GM12878 (cell line): ENCODE measurements at regions not wholly inside any gene's neighbourhood (a gene's known extent, or its start where the extent isn't known, plus 50 kb on each side); places are given as distances from the start of the nearest gene placed in this dataset.

Source experiments
- ATAC-seq: fragments of 200-7000 bp; cut with Tn5 transposase; 3 replicates; pipeline ENCODE4 v1.9.1; 2020; ENCODE audit warnings: mild to moderate bottlenecking, moderate library complexity
- BruUV-seq: library from RNA; stranded (reverse); fragments of 400-500 nt; replicated peaks from 2 replicates; lab custom pipeline; 2021; lab: Mats Ljungman, UMichigan
- CTCF ChIA-PET: fragments of 300-600 bp; sonication (Branson Sonifier 250); formaldehyde crosslinking; extraction: SDS; loops from one replicate; lab custom pipeline; 2021; ENCODE audit warnings: inconsistent platforms; lab: Yijun Ruan, JAX
- POLR2A ChIA-PET: fragments of 350-600 bp; formaldehyde crosslinking; extraction: SDS; loops from one replicate; lab custom pipeline; 2021; ENCODE audit warnings: inconsistent platforms; lab: Charles Lee
- RAD21 ChIA-PET: fragments of 300-600 bp; sonication (Branson Sonifier 250); formaldehyde crosslinking; loops from one replicate; lab custom pipeline; 2023; ENCODE audit warnings: antibody characterized with exemption; ENCODE audit not compliant: unreplicated experiment; lab: Charles Lee
- SMC1A ChIA-PET: fragments of 300-600 bp; sonication (Branson Sonifier 250); formaldehyde crosslinking; loops from one replicate; lab custom pipeline; 2023; ENCODE audit not compliant: unreplicated experiment, uncharacterized antibody; lab: Charles Lee
- DNase-seq: peaks from one replicate; pipeline ENCODE4 v3.0.0-alpha.2; 2011; ENCODE audit warnings: low read depth, low spot score
- FAIRE-seq: peaks from 3 replicates; lab custom pipeline; 2011; peaks lifted over from hg19 to GRCh38; lab: Jason Lieb, UNC
- H2AFZ ChIP-seq: 2 replicates; pipeline ENCODE4 v1.6.0; 2011; ENCODE audit warnings: low read depth, low read length, control low read depth; ENCODE audit not compliant: control insufficient read depth
- H3K27ac ChIP-seq: 2 replicates; pipeline ENCODE4 v1.5.1; 2011; ENCODE audit warnings: control low read depth; ENCODE audit not compliant: control insufficient read depth, insufficient read depth
- H3K27me3 ChIP-seq, 2 experiments: replicated peaks in 1 of 2; 2 replicates each; pipeline versions ENCODE4 v1.6.0 to v1.6.1; 2011; ENCODE audit warnings: low read length in 1 of 2; ENCODE audit not compliant: control insufficient read depth in 2 of 2, insufficient read depth in 2 of 2
- H3K36me3 ChIP-seq, 2 experiments: 2 replicates each; pipeline ENCODE4 v1.5.1; 2011; ENCODE audit warnings: low read length in 1 of 2; ENCODE audit not compliant: control insufficient read depth in 2 of 2, insufficient read depth in 2 of 2
- H3K4me1 ChIP-seq: 2 replicates; pipeline ENCODE4 v1.6.1; 2011; ENCODE audit warnings: mild to moderate bottlenecking, low read length, moderate library complexity, mixed read lengths; ENCODE audit not compliant: control insufficient read depth, insufficient read depth
- H3K4me2 ChIP-seq: 2 replicates; pipeline ENCODE4 v1.6.0; 2011; ENCODE audit warnings: control low read depth; ENCODE audit not compliant: control insufficient read depth, insufficient read depth
- H3K4me3 ChIP-seq: fragments of 200-600 bp; sonication (generic); 2 replicates; pipeline ENCODE4 v1.5.1; 2016
- H3K79me2 ChIP-seq: 2 replicates; pipeline ENCODE4 v1.6.0; 2011; ENCODE audit warnings: low read length; ENCODE audit not compliant: control insufficient read depth, insufficient read depth
- H3K9ac ChIP-seq: 2 replicates; pipeline ENCODE4 v1.8.0; 2011; ENCODE audit warnings: low read length, control low read depth, mixed read lengths; ENCODE audit not compliant: control insufficient read depth, insufficient read depth
- H3K9me3 ChIP-seq: replicated peaks from 3 replicates; pipeline ENCODE4 v1.5.1; 2011; ENCODE audit warnings: mild to moderate bottlenecking, low read length; ENCODE audit not compliant: control insufficient read depth, insufficient read depth
- H4K20me1 ChIP-seq: 2 replicates; pipeline ENCODE4 v1.6.0; 2011; ENCODE audit not compliant: control insufficient read depth, insufficient read depth
- HDGF ChIP-seq: fragments of 450-650 bp; IDR thresholded peaks from 2 replicates; pipeline ENCODE4 v1.6.1; 2016; ENCODE audit warnings: antibody characterized with exemption
- NFYA ChIP-seq: IDR thresholded peaks from 2 replicates; pipeline ENCODE4 v1.6.1; 2011; ENCODE audit warnings: low read depth, mild to moderate bottlenecking, low read length, improper control_type of control experiment, borderline replicate concordance
- RAD21 ChIP-seq: IDR thresholded peaks from 2 replicates; pipeline ENCODE4 v1.6.1; 2011; ENCODE audit warnings: mild to moderate bottlenecking, low read depth, low read length, moderate library complexity; ENCODE audit not compliant: insufficient read depth
- SMC3 ChIP-seq: IDR thresholded peaks from 2 replicates; pipeline ENCODE4 v1.6.1; 2011; ENCODE audit warnings: low read length, improper control_type of control experiment, borderline replicate concordance
- ZNF24 ChIP-seq: fragments of 450-650 bp; IDR thresholded peaks from 2 replicates; pipeline ENCODE4 v1.6.1; 2017; ENCODE audit warnings: antibody characterized with exemption, mild to moderate bottlenecking
- WGBS: methylation state at CpG from one replicate; pipeline ENCODE4 v1.1.6; 2016; ENCODE audit warnings: low lambda C conversion rate; ENCODE audit not compliant: insufficient replicate concordance, insufficient coverage; ENCODE audit errors: missing lambda C conversion rate; 5-methylcytosine and 5-hydroxymethylcytosine counted together
- in situ Hi-C: fragments of 300-500 bp; cut with MboI; formaldehyde crosslinking; loops from 9 replicates; pipeline ENCODE4 v1.14.3; 2018; ENCODE audit warnings: mixed read lengths
- intact Hi-C: fragments of 100-400 bp; cut with micrococcal nuclease; formaldehyde crosslinking; loops from one replicate; pipeline ENCODE4 v1.14.2; 2022; ENCODE audit not compliant: unreplicated experiment
- TF ChIP-seq, protein P1 (sequence below), 3 experiments: IDR thresholded peaks in 2 of 3; conservative IDR thresholded peaks in 1 of 3; 2 replicates each; pipeline ENCODE4 v1.5.1; 2011; ENCODE audit warnings: low read depth in 3 of 3, low read length in 3 of 3, mild to moderate bottlenecking in 3 of 3, control low read depth in 2 of 3, moderate library complexity in 2 of 3, inconsistent platforms in 1 of 3, mixed read lengths in 1 of 3; ENCODE audit not compliant: control insufficient read depth in 2 of 3, insufficient read depth in 1 of 3; ENCODE audit errors: extremely low read depth in 1 of 3

- in situ Hi-C loops = loop anchor here (25.0 kb wide), 2 partner anchors 869 to 1769 kb away; partner anchors contain the start of gene NKX3-2
- Histone ChIP-seq H3K9me3 (no peaks in the 10 kb centered on the region), H2AFZ (no peak overlapping the region), H3K79me2 (no peaks in the 10 kb centered on the region), H3K4me3 (no peak overlapping the region), H3K4me2 (no peak overlapping the region)
- WGBS = 13% methylated on average over 7 of the region's 7 CpGs
- RAD21 ChIA-PET = no interaction called here
- SMC1A ChIA-PET = interaction anchor here (1.0 to 1.7 kb wide), 4 partner anchors 12 to 36 kb away, joined by 3 to 5 read pairs (median 3); no protein-coding TSS in a partner anchor
- POLR2A ChIA-PET = no interaction called here
- no TSS peak for BruUV-seq
- no peak for DNase-seq
- no peak for TF ChIP-seq NFYA
- TF ChIP-seq HDGF = no peak
- TF ChIP-seq, all 136 proteins: peak for 0
- ATAC-seq = no peak
- Histone ChIP-seq H3K4me1 (no peaks in the 10 kb centered on the region), H3K9ac (no peak overlapping the region), H3K36me3 (no peaks in the 10 kb centered on the region), H3K27me3 (no peaks in the 10 kb centered on the region), H4K20me1 (no peaks in the 10 kb centered on the region), H3K27ac (no peak overlapping the region)
- FAIRE-seq = no peak
- CTCF ChIA-PET = interaction anchor here (0.9 to 1.7 kb wide), 4 partner anchors 12 to 1213 kb away, joined by 3 to 7 read pairs (median 4); no protein-coding TSS in a partner anchor
- intact Hi-C loops = no loop called here
Observed at GRCh38 chr4:11768251-11768972, 339.7 kb upstream of the HS3ST1 start.

DNA sequence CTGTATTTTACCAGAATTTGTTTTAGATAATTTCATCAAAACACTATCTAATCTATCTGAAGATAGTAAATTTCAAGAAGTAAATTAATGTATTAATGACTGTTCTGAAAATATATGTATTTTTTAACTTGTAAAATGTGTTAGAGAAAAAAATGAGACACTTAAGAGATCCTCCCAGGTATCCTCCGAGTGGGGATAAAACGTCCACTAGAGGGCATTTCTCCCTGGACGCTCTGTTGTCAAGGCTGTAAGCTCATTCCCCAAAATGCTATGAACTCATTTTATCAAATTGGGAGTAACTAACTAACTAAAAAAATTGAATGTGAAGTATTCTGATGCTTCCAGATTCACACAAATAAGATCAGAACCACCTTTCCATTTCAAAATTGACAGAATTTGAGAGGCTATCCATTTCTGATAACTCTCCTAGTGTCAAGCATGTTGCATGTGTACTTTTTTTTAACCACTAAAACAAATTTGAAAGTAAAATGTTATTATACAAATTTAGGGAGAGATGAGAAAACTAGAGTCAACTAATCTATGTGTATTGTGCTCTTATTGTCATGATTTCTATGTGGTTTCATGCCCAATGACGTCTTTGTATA lies 337.3 kb upstream of the HS3ST1 start:
- Histone ChIP-seq H3K9ac (no peak overlapping the region), H3K36me3 (no peaks in the 10 kb centered on the region), H3K4me1 (no peaks in the 10 kb centered on the region), H3K27me3 (no peaks in the 10 kb centered on the region), H3K4me3 (no peak overlapping the region), H3K4me2 (no peak overlapping the region), H4K20me1 (no peaks in the 10 kb centered on the region), H3K27ac (no peak overlapping the region), H3K79me2 (no peaks in the 10 kb centered on the region), H2AFZ (no peak overlapping the region), H3K9me3 (no peaks in the 10 kb centered on the region)
- TF ChIP-seq ZNF24 (no peak), RAD21 (peak; percentile 40; the same call in 1 of the 2 replicates), SMC3 (peak; percentile 57)
- TF ChIP-seq, protein P1, sequence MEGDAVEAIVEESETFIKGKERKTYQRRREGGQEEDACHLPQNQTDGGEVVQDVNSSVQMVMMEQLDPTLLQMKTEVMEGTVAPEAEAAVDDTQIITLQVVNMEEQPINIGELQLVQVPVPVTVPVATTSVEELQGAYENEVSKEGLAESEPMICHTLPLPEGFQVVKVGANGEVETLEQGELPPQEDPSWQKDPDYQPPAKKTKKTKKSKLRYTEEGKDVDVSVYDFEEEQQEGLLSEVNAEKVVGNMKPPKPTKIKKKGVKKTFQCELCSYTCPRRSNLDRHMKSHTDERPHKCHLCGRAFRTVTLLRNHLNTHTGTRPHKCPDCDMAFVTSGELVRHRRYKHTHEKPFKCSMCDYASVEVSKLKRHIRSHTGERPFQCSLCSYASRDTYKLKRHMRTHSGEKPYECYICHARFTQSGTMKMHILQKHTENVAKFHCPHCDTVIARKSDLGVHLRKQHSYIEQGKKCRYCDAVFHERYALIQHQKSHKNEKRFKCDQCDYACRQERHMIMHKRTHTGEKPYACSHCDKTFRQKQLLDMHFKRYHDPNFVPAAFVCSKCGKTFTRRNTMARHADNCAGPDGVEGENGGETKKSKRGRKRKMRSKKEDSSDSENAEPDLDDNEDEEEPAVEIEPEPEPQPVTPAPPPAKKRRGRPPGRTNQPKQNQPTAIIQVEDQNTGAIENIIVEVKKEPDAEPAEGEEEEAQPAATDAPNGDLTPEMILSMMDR (IDR thresholded peaks at IDR 0.05 in 2 of 3, conservative IDR thresholded peaks at IDR 0.05 in 1 of 3; ENCODE audit: control insufficient read depth in 2 of 3, extremely low read depth in 1 of 3, insufficient read depth in 1 of 3, low read depth in 3 of 3, low read length in 3 of 3) = peak; percentile 54 to 70 (median 65)
- ChIA-PET CTCF (interaction anchor here (0.7 to 1.3 kb wide), 3 partner anchors 15 to 961 kb away, joined by 3 to 5 read pairs (median 3); no protein-coding TSS in a partner anchor), RAD21 (interaction anchor here (1.0 kb wide), 1 partner anchor 867 kb away, joined by 6 read pairs; no protein-coding TSS in a partner anchor), POLR2A (no interaction called here), SMC1A (interaction anchor here (1.4 kb wide), 1 partner anchor 867 kb away, joined by 3 read pairs; no protein-coding TSS in a partner anchor)
- WGBS = 20% methylated on average over 4 of the region's 4 CpGs
- in situ Hi-C loops (loop anchor here (25.0 kb wide), 2 partner anchors 871 to 1771 kb away; partner anchors contain the start of gene NKX3-2), intact Hi-C loops (loop anchor here (1.0 kb wide), 1 partner anchor 867 kb away; no protein-coding TSS in a partner anchor)
- FAIRE-seq (peak; percentile 93), ATAC-seq (peak; percentile 76), DNase-seq (no peak)
- BruUV-seq = no TSS peak
